Activated CD4-positive, alpha-beta T cell treated with anti-CD3 and anti-CD28 coated beads for 48 hours (primary cell): ENCODE measurements at regions not wholly inside any gene's neighbourhood (a gene's known extent, or its start where the extent isn't known, plus 50 kb on each side); places are given as distances from the start of the nearest gene placed in this dataset.

Source experiments
- DNase-seq: peaks from one replicate; pipeline ENCODE4 v3.0.0-alpha.2; 2020

DNA sequence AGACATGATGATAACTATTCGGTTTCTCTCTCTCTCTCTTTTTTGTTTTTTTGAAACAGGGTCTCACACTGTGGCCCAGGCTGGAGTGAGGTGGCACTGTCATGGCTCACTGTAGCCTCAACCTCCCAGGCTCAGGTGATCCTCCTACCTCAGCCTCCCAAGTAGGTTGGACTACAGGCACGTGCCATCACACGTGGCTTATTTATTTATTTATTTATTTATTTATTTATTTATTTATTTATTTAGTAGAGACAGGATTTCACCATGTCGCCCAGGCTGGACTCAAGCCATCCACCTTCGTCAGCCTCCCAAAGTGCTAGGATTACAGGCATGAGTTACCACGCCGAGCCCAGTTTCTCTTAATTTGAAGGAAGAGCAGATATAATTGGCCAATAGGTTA, 427.9 kb upstream of the JAG1 start:
- DNase-seq, result no peak

GRCh38 chr20:11103866-11104265, 430.1 kb upstream of the JAG1 start:
- no peak for DNase-seq

- DNase-seq, result no peak
Observed at GRCh38 chr20:11108102-11108810, 434.5 kb upstream of the JAG1 start.

DNA sequence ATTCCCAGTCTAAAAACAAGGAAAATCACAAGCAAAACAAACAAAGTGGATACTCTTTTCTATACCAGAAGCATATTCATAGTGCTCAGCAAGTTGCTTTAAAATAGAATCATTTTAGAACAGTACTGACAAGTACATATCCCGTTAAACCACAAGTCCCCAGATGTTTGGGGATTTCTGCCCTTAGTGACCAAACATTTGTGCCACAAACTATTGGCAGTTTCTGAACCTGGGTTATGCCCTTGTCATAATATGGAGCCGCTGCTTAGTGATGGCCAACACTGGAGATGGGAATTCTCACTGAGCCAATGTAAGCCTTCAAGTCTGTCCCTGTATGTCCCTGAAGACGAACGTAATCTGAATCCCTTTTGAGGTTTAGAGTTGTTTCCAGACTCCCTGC, 436.7 kb upstream of the JAG1 start:
- DNase-seq, result no peak

- DNase-seq, result no peak
Observed at GRCh38 chr20:11111191-11111590, 437.4 kb upstream of the JAG1 start.

DNA sequence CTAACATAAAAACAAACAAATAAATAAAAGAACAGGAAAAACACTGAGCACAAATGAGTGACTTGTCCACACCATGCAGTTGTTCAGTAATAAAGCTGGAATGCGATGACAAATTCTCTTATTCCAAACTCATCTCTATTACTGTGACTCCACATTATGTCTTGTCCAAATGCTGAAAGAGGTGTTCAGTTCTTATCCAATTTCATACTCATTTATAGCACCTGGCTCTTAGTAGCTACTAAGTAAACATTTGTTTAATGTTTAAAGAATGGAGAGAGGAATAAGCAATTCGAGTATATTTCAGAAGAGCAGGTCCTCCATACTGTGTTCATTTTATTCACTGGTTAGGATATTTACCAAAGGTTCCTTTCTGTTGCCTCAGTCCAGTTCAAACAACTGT, 439.0 kb upstream of the JAG1 start:
- no peak for DNase-seq

DNA sequence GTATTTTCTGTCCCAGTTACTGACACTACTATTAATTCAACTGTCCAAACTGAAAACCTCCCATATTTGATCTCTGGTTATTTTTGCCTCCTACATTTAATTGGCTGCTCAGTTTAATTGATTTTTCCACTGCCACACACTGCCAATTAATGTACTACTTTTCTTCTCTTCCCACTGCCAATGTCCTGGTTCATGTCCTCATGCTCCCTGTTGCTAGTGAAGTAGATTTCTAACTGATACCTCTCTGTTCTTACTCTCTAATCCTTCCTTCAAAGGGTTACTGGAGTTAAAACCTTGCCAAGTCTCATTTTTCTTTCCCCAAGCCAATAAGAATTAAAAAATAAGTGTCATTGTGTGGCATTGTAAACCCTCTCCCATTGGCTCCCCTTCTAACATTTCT, 440.6 kb upstream of the JAG1 start:
- DNase-seq, result no peak

GRCh38 chr20:11117808-11118528, 444.2 kb upstream of the JAG1 start:
- DNase-seq, result no peak

GRCh38 chr20:11118802-11119380, 445.1 kb upstream of the JAG1 start:
- DNase-seq, result no peak

DNA sequence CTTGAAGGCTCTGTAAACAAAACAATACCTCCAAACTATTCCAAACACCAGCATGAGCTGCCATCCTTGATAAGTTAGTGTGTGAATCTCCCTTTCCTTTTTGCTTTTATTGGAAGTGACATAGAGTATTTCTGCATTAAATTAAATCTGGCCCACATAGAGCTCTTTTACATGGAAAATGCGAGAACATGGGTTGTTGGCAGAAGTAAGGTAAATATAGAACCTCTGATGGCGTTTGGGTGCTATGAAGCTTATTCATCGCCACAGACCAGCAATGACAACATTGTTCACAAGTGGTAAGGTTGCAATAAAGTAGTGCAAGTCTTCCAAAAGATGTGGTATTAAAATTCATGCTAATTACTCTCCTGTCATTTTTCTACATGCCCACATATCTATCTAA, 445.8 kb upstream of the JAG1 start:
- no peak for DNase-seq

DNA sequence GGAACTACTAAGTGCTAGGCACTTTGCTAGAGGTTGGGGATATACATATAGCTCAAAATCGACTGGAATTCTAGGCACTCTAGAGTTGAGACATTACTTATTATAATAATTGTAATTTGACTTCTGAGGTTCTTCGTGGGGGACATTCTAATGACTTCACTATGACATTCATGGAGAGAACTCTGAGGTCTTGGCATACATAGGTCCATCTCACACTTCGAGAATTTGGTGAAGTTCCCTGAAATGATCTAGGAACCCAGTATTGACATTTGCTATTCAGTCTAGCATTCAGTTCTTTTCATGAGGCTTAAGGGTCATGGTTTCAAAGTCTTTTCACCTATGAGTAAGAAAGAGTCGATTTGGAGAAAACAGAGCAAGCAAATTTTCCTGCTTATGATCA, 446.6 kb upstream of the JAG1 start:
- DNase-seq, result no peak

- no peak for DNase-seq
Observed at GRCh38 chr20:11124849-11125505, 451.2 kb upstream of the JAG1 start.

GRCh38 chr20:11128220-11128718, 454.5 kb upstream of the JAG1 start:
- no peak for DNase-seq

DNA sequence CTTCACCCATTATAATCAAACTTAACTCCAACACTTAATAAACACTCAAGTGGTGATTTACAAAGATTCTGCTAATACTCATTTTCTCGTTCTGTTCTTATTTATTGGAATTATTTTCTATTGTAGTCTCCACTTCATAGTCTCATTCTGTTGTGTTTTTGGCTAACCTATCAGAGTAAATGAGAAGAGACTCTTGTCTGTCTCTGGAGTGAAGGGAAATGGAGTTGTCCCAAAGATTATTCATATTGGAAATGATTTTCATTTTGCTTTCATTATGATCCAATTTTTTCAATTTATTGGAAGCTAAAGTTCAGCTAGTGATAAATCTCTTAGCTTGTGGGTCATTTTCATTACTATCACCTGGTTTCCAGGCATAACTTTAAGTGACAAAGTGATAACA, 454.9 kb upstream of the JAG1 start:
- no peak for DNase-seq

- DNase-seq, result no peak
Observed at GRCh38 chr20:11130554-11131166, 456.9 kb upstream of the JAG1 start.

- DNase-seq, result no peak
Observed at GRCh38 chr20:11132819-11133415, 459.1 kb upstream of the JAG1 start.

DNA sequence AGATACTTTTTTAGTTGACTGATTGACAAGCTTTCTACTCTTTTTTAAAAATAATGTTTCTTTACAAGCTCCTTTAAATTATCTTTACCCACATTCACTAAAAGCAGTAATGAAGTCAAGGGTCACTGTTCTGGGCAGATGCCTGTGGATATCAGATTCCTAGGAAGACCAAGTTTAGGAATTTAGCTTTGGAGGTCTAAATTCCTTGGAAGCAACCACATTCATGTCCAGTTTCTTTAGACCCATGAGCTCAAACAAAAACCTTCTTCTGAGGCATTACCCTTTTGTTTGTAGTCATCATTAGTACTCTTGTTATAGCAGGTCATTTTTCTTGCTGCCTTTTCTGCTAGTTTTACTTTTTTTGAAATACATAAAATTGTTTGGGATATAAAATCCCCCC, 462.9 kb upstream of the JAG1 start:
- no peak for DNase-seq

DNA sequence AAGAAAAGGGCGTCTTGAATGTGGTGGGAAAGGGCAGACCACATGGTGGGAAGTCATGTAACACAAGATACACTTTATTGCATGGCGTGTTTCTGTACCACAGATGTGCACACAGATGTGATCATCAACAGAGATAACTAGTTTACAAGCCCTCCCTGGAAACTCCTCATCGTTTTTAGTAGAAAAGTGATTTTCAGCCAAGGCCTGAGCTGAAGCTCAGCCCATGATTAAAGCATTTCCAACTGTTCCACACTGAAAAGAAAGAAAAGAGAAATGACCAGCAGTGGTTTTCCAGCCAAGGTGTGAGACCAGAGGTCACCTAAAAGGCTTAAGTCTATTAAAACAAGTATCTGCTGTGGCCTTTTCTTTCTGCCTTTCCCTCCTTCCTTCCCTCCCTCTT, 463.9 kb upstream of the JAG1 start:
- DNase-seq, result no peak

DNA sequence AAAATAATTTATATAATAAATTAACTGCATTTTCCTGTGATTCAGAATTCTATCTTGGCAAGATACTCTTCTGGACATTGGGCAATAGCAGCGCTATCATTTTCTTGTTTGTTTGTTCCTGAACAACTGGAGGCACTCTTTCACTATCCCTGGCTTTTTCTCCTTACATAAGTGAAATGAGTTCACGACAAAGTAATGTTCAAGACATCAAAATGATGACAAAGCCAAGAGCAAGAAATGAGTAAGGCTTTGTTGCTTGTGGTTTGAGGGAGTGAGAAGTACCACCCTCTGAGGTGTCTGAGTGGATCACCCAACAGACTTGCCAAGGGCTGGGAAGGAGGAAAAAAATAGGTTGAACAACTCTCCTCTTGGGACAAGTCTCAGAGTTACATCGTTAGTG, 466.6 kb upstream of the JAG1 start:
- DNase-seq, result no peak

DNA sequence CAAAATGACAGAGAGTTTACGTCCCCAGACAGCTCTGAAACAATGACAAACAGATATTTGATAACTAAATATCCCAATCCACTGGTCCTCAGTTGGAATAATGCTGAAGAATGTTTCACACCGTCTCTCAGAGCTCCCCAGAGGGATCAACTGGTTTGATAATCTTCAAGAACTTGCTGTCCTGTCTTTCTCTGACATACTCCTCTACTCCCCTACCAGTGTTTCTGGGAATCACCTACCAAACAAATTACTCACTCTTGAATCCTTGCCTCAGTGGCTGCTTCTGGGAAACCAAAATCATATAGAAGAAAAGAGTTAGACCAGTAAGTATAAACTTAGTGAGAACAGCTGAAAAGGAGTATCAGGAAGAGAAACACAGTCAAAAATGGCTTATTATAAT, 469.7 kb upstream of the JAG1 start:
- no peak for DNase-seq

- no peak for DNase-seq
Observed at GRCh38 chr20:11144114-11144950, 470.5 kb upstream of the JAG1 start.

- DNase-seq, result no peak
Observed at GRCh38 chr20:11145616-11146015, 471.8 kb upstream of the JAG1 start.
